ENCODE measurements at regions not wholly inside any gene's neighbourhood (a gene's known extent, or its start where the extent isn't known, plus 50 kb on each side); places are given as distances from the start of the nearest gene placed in this dataset.

- TF ChIP-seq, protein P1, sequence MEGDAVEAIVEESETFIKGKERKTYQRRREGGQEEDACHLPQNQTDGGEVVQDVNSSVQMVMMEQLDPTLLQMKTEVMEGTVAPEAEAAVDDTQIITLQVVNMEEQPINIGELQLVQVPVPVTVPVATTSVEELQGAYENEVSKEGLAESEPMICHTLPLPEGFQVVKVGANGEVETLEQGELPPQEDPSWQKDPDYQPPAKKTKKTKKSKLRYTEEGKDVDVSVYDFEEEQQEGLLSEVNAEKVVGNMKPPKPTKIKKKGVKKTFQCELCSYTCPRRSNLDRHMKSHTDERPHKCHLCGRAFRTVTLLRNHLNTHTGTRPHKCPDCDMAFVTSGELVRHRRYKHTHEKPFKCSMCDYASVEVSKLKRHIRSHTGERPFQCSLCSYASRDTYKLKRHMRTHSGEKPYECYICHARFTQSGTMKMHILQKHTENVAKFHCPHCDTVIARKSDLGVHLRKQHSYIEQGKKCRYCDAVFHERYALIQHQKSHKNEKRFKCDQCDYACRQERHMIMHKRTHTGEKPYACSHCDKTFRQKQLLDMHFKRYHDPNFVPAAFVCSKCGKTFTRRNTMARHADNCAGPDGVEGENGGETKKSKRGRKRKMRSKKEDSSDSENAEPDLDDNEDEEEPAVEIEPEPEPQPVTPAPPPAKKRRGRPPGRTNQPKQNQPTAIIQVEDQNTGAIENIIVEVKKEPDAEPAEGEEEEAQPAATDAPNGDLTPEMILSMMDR (conservative IDR thresholded peaks at IDR 0.05; ENCODE audit: low read length): no peak
- TF ChIP-seq EZH2phosphoT487 (IDR thresholded peaks at IDR 0.05; ENCODE audit: borderline replicate concordance, low read depth, low read length): no peak
Measured at GRCh38 chr18:76553715-76554546, 58.9 kb upstream of the ZNF516 start.

All from OCI-LY7 (cell line).